Transverse colon (tissue), 4 donors: ENCODE measurements at regions not wholly inside any gene's neighbourhood (a gene's known extent, or its start where the extent isn't known, plus 50 kb on each side); places are given as distances from the start of the nearest gene placed in this dataset.

Experiments used
- CTCF ChIP-seq, 5 experiments: fragments of 200-600 bp in 3 of 5; fragments of 450-650 bp in 2 of 5; sonication (generic) in 3 of 5; IDR thresholded peaks; 1 replicate in 2 of 5; 2 replicates in 3 of 5; pipeline ENCODE4 v1.5.1; 2016 to 2017; ENCODE audit warnings: antibody characterized with exemption in 5 of 5, inconsistent platforms in 3 of 5, mild to moderate bottlenecking in 2 of 5, moderate library complexity in 1 of 5
- POLR2A ChIP-seq: fragments of 450-650 bp; IDR thresholded peaks from one replicate; pipeline ENCODE4 v1.6.1; 2016; ENCODE audit warnings: antibody characterized with exemption, mild to moderate bottlenecking, moderate library complexity
- POLR2AphosphoS5 ChIP-seq, 3 donors: sonication (generic); formaldehyde crosslinking; IDR thresholded peaks; one replicate each; pipeline ENCODE4 v1.6.1; 2016; ENCODE audit warnings: antibody characterized with exemption in 3 of 3

GRCh38 chr5:33282157-33282556 lies 158.6 kb upstream of the TARS1 start:
- TF ChIP-seq CTCF (IDR thresholded peaks at IDR 0.05) (no peak), POLR2A (no peak), POLR2AphosphoS5 (IDR thresholded peaks at IDR 0.05) (no peak)
